DOHH2 (cell line): ENCODE measurements at regions not wholly inside any gene's neighbourhood (a gene's known extent, or its start where the extent isn't known, plus 50 kb on each side); places are given as distances from the start of the nearest gene placed in this dataset.

ENCODE experiments used
- EZH2phosphoT487 ChIP-seq: fragments of 200-600 bp; sonication (generic); IDR thresholded peaks from 2 replicates; pipeline ENCODE4 v1.6.1; 2017; ENCODE audit warnings: borderline replicate concordance, mild to moderate bottlenecking, antibody characterized with exemption, low read length, moderate library complexity, mixed read lengths
- TF ChIP-seq, protein P1 (sequence below): fragments of 200-600 bp; sonication (generic); IDR thresholded peaks from one replicate; pipeline ENCODE4 v1.5.1; 2014; ENCODE audit warnings: antibody characterized with exemption, mild to moderate bottlenecking, low read depth, low read length; ENCODE audit not compliant: poor library complexity, severe bottlenecking

DNA sequence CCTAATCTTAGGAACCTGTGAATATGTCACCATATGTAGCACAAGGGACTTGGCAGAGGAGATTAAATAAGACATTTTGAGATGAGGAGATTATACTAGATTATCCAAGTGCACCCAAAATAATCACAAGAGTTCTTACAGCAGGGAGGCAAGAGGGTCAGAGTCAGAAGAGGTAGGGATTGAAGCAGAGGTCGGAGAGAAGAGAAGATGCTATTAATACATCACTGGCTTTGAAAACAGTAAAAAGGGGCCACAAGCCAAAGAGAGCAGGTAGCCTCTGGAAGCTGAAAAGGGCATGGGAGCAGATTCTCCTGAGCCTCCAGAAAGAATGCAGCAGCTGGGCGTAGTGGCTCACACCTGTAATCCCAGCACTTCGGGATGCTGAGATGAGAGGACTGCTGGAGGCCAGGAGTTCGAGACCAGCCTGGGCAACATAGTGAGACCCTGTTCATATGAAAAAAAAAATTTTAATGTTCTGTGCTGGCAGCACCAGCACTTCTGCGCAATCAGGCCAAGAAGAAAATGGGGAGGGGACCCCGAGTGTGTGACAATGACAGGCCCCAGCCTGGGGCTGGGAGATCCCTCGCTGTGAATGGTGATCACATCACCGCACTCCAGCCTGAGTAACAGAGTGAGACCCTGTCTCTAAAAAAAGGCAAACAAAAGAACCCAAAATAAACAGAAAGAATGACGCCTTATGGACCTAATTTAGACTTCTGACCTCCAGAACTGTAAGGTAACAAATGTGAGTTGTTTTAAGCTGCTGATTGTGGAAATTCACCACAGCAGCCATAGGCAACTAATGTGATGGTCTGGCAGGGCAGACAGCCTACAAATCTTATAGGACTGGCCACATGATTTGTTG lies 275.4 kb downstream of the MRTFB start:
- TF ChIP-seq, protein P1, sequence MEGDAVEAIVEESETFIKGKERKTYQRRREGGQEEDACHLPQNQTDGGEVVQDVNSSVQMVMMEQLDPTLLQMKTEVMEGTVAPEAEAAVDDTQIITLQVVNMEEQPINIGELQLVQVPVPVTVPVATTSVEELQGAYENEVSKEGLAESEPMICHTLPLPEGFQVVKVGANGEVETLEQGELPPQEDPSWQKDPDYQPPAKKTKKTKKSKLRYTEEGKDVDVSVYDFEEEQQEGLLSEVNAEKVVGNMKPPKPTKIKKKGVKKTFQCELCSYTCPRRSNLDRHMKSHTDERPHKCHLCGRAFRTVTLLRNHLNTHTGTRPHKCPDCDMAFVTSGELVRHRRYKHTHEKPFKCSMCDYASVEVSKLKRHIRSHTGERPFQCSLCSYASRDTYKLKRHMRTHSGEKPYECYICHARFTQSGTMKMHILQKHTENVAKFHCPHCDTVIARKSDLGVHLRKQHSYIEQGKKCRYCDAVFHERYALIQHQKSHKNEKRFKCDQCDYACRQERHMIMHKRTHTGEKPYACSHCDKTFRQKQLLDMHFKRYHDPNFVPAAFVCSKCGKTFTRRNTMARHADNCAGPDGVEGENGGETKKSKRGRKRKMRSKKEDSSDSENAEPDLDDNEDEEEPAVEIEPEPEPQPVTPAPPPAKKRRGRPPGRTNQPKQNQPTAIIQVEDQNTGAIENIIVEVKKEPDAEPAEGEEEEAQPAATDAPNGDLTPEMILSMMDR: no peak
- no peak for TF ChIP-seq EZH2phosphoT487
